HL-60 (cell line): ENCODE measurements at regions not wholly inside any gene's neighbourhood (a gene's known extent, or its start where the extent isn't known, plus 50 kb on each side); places are given as distances from the start of the nearest gene placed in this dataset.

ENCODE experiments used
- DNase-seq, 2 experiments: peaks; one replicate each; pipeline ENCODE4 v3.0.0-alpha.2; 2010 to 2020; ENCODE audit warnings: low read depth in 1 of 2, low spot score in 1 of 2
- H3K27ac ChIP-seq: fragments of 250-450 bp; sonication (Bioruptor Pico); replicated peaks from 2 replicates; pipeline ENCODE4 v1.5.1; 2020; ENCODE audit warnings: mild to moderate bottlenecking, moderate library complexity
- H3K27me3 ChIP-seq: fragments of 250-450 bp; sonication (Bioruptor Pico); 2 replicates; pipeline ENCODE4 v1.5.1; 2021; ENCODE audit warnings: mild to moderate bottlenecking, moderate library complexity; ENCODE audit not compliant: insufficient read depth, poor library complexity, severe bottlenecking
- H3K4me3 ChIP-seq: replicated peaks from 2 replicates; pipeline ENCODE4 v1.5.1; 2011; ENCODE audit warnings: mild to moderate bottlenecking, control low read depth, low read length; ENCODE audit not compliant: insufficient read depth
- CTCF ChIP-seq: IDR thresholded peaks from one replicate; pipeline ENCODE4 v1.5.1; 2011; ENCODE audit warnings: low read length, control low read depth, inconsistent platforms; ENCODE audit not compliant: insufficient read depth
- GABPA ChIP-seq: IDR thresholded peaks from 2 replicates; pipeline ENCODE4 v1.6.1; 2012; ENCODE audit warnings: low read depth
- POLR2AphosphoS5 ChIP-seq: IDR thresholded peaks from 2 replicates; pipeline ENCODE4 v1.6.1; 2012; ENCODE audit warnings: low read depth
- REST ChIP-seq: IDR thresholded peaks from 2 replicates; pipeline ENCODE4 v1.6.1; 2012; ENCODE audit warnings: low read depth; ENCODE audit not compliant: insufficient replicate concordance
- SPI1 ChIP-seq: IDR thresholded peaks from 2 replicates; pipeline ENCODE4 v1.6.1; 2012; ENCODE audit warnings: low read depth, mild to moderate bottlenecking, borderline replicate concordance

GRCh38 chr12:132388379-132389015, 59.1 kb upstream of the GALNT9 start:
- DNase-seq = no peak
- H3K4me3 ChIP-seq = no peak overlapping the region
- no peak overlapping the region for H3K27ac ChIP-seq
- peaks cover 16% of the 10 kb centered on the region for H3K27me3 ChIP-seq
- no peak for TF ChIP-seq REST
- TF ChIP-seq SPI1 = no peak
- no peak for TF ChIP-seq GABPA
- no peak for TF ChIP-seq CTCF
- TF ChIP-seq POLR2AphosphoS5 = no peak

- Histone ChIP-seq H3K27ac (no peak overlapping the region), H3K27me3 (peaks cover 16% of the 10 kb centered on the region), H3K4me3 (no peak overlapping the region)
- no peak for TF ChIP-seq POLR2AphosphoS5
- TF ChIP-seq GABPA = no peak
- no peak for TF ChIP-seq CTCF
- TF ChIP-seq SPI1 = no peak
- TF ChIP-seq REST = no peak
- no peak for DNase-seq
Measured at GRCh38 chr12:132386926-132387497, 57.6 kb upstream of the GALNT9 start.

DNA sequence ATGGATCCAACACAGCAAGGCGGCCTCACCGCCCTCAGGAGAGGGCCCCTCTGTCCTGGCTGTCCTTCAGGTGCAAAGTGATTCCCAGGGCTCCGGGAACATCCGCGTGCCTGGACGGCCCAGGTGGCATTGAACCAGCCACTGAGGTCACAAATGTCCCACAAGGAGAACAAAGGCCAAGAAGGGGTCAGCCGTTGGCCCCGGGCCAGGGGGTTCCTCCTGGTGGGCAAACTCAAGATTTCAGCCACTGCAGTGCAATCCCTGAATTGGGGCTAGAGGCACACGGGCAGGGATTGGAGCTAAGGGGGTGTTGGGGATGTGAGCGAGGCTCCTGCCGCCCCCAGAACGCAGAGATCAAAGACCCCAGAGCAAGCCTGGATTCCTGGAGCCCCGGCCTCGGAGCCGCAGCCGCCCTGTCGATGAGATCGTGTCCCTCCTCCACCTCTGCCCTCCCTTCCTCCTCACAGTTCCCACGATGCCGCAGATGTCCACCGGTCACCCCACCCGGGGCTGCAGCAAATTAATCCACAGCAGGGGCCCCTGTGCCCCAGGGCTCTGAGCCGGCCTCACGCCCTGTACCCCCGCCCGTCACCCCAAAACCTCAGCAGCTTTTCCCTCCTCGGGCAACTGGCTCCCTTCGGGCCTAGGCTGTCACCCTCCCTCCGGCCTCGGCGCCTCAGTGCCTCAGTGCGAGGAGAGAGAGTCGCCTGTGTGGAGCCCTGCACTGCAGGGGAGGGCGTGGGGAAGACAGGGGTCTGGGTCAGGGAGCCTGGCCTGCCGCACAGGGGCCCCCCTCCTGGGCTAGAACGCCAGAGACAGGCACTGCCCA, 56.7 kb upstream of the GALNT9 start:
- Histone ChIP-seq H3K27ac (no peak overlapping the region), H3K27me3 (peaks cover 16% of the 10 kb centered on the region), H3K4me3 (no peak overlapping the region)
- DNase-seq = no peak
- TF ChIP-seq GABPA (no peak), CTCF (no peak), REST (no peak), SPI1 (no peak), POLR2AphosphoS5 (no peak)
